Fibroblast of lung (primary cell): ENCODE measurements at regions not wholly inside any gene's neighbourhood (a gene's known extent, or its start where the extent isn't known, plus 50 kb on each side); places are given as distances from the start of the nearest gene placed in this dataset.

Experiments
- CTCF ChIP-seq, 2 donors: IDR thresholded peaks in 1 of 2; conservative IDR thresholded peaks in 1 of 2; 1 replicate in 1 of 2; 2 replicates in 1 of 2; pipeline ENCODE4 v1.5.1; 2011 to 2012; ENCODE audit warnings: low read length in 2 of 2, control low read depth in 1 of 2, inconsistent platforms in 1 of 2, low read depth in 1 of 2, mild to moderate bottlenecking in 1 of 2
- EZH2 ChIP-seq: IDR thresholded peaks from 2 replicates; pipeline ENCODE4 v1.5.1; 2012; ENCODE audit warnings: low read length, control low read depth, mild to moderate bottlenecking; ENCODE audit errors: missing control alignments

DNA sequence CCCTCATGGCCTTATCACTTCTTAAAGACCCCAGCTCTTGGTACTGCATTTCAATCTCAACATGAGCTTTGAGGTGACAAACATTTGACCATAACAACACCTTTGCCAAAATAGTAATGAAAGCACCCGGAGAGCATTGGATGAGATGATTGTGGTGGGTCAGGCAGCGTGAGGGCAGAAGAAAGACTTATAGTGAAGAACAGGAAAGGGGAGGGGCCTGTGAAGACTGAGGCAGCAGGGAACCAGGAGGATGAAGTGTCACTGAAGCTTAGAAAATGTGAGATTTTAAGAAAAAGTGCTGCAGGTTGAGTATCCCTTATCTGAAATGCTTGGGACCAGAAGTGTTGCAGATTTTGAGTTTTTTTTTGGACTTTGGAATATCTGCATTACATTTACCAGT lies 86.3 kb downstream of the EMP1 start:
- TF ChIP-seq CTCF (conservative IDR thresholded peaks at IDR 0.05 in 1 of 2, IDR thresholded peaks at IDR 0.05 in 1 of 2; ENCODE audit: low read depth in 1 of 2, low read length in 2 of 2) (no peak), EZH2 (no peak)
